ENCODE measurements at regions not wholly inside any gene's neighbourhood (a gene's known extent, or its start where the extent isn't known, plus 50 kb on each side); places are given as distances from the start of the nearest gene placed in this dataset.

DNA sequence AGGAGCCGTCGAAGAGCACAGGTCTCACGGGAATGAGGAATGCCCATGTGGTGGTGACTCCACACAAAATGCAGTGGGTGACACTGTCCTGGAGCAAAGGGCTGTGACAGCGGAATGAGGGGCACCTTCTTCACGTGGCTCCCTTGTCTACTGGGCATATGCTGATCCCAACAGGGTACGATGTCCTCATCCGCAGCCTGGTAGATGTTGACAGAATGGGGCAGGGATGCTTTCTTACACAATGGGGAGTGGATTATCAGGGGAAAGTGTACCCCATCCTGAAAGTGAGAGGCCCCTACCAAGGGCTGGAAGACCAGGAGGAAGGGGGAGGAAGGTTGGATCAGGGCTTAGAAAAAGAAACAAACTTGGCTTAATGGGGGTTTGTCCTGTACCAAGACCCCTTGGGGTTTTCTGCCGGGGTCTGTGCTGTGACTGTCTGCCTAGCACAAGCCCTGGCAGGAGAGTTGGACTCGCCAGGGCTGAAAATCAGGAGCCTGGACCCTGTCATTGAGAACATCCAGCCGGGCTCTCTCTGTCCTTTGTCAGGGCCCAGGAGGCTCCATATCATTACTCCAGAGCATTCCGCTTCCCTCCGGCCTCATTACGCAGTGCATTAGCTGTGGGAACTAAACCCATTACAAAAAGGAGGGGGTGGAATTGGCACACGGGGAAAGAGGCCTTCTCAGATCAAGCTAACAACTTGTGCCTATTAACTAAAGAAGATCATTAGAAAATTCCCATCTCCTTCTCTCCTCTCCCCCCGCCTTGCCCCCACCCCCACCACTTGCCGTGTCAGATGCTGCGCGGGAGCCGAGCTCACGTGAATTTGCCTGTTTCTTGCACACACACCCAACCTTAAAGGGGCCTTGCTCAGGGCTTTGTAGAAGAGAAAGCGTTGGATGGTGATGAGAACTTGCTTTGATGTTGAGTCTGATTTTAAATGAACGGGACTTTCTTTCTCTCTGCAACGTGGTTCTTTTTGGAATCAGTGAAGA, 171.8 kb upstream of the PARP11 start (continued):
- TF ChIP-seq, protein P1, sequence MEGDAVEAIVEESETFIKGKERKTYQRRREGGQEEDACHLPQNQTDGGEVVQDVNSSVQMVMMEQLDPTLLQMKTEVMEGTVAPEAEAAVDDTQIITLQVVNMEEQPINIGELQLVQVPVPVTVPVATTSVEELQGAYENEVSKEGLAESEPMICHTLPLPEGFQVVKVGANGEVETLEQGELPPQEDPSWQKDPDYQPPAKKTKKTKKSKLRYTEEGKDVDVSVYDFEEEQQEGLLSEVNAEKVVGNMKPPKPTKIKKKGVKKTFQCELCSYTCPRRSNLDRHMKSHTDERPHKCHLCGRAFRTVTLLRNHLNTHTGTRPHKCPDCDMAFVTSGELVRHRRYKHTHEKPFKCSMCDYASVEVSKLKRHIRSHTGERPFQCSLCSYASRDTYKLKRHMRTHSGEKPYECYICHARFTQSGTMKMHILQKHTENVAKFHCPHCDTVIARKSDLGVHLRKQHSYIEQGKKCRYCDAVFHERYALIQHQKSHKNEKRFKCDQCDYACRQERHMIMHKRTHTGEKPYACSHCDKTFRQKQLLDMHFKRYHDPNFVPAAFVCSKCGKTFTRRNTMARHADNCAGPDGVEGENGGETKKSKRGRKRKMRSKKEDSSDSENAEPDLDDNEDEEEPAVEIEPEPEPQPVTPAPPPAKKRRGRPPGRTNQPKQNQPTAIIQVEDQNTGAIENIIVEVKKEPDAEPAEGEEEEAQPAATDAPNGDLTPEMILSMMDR (conservative IDR thresholded peaks at IDR 0.05; ENCODE audit: low read depth, low read length) = no peak

DNA sequence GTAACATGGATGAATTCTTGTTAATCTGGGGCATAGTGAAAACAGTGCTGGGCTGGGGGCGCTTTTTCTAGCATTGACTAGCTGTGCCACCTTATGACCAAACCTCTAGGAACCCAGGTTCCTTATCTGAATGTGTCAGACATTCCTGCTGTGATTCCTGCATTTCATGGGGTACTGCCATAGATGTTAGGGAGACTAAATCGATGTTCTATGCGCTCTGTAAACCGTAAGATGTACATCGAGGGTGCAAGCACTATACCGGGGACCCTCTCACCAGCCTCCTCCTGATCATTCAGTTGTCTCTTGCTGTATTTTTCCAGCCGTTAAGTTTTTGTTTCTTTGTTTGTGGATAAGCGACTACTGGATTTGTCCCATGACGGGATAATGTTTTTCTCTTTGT, 170.9 kb upstream of the PARP11 start:
- Histone ChIP-seq H3K23ac (ENCODE audit: low read depth, low read length) (no peak overlapping the region), H2AK5ac (ENCODE audit: low read depth, low read length) (no peak overlapping the region), H2BK5ac (ENCODE audit: low read depth, low read length, poor library complexity, severe bottlenecking) (no peak overlapping the region), H3K27ac (ENCODE audit: insufficient read depth, low read length) (no peak overlapping the region), H3K18ac (ENCODE audit: low read depth, low read length) (no peak overlapping the region), H3K9me3 (ENCODE audit: control insufficient read depth, insufficient read depth, low read length) (no peaks in the 10 kb centered on the region), H4K8ac (ENCODE audit: low read depth in 2 of 2, low read length in 2 of 2) (no peak overlapping the region), H3K56ac (ENCODE audit: extremely low read depth, insufficient read depth, low read length) (no peak overlapping the region), H4K91ac (ENCODE audit: insufficient read depth, low read depth, low read length) (no peak overlapping the region), H2BK120ac (ENCODE audit: low read depth, low read length) (no peak overlapping the region), H2BK15ac (ENCODE audit: low read depth, low read length) (no peak overlapping the region), H4K5ac (ENCODE audit: low read depth, low read length) (no peak overlapping the region), H2AK9ac (replicated peaks; ENCODE audit: low read depth, low read length, poor library complexity) (no peak overlapping the region), H3K4me1 (ENCODE audit: control insufficient read depth, insufficient read depth, low read length) (no peaks in the 10 kb centered on the region), H2BK20ac (ENCODE audit: low read depth, low read length) (no peak overlapping the region), H2AFZ (replicated peaks; ENCODE audit: low read length, poor library complexity) (no peak overlapping the region), H3K4ac (ENCODE audit: low read depth, low read length) (no peak overlapping the region), H3K4me3 (ENCODE audit: insufficient read depth, low read depth, low read length) (no peak overlapping the region), H3K9me1 (ENCODE audit: insufficient read depth, low read length) (no peaks in the 10 kb centered on the region), H4K20me1 (ENCODE audit: insufficient read depth, low read length) (no peaks in the 10 kb centered on the region), H3K4me2 (ENCODE audit: low read depth, low read length) (no peak overlapping the region), H3K9ac (ENCODE audit: low read depth, low read length) (no peak overlapping the region), H3K14ac (replicated peaks; ENCODE audit: low read depth, low read length) (no peak overlapping the region), H3K36me3 (ENCODE audit: control insufficient read depth, insufficient read depth, low read length) (no peaks in the 10 kb centered on the region), H3K79me1 (ENCODE audit: low read depth in 1 of 2, low read length in 2 of 2) (no peaks in the 10 kb centered on the region), H3K27me3 (ENCODE audit: control insufficient read depth, insufficient read depth, low read length) (peaks cover 18% of the 10 kb centered on the region)
- DNase-seq (no peak), ATAC-seq (ENCODE audit: low read depth) (no peak)
- dilution Hi-C loops (cut with HindIII; ENCODE audit: low sequenced_read_pairs, unreplicated experiment) = no loop called here
- intact Hi-C loops (cut with micrococcal nuclease) = no loop called here
- TF ChIP-seq SMC3 (IDR thresholded peaks at IDR 0.05; ENCODE audit: low read depth, low read length) = no peak
- CTCF ChIA-PET = no interaction called here
- no CpG with 5 or more reads among the region's 9 CpGs for WGBS, 2 experiments (ENCODE audit: extremely low coverage in 2 of 2, insufficient read length in 1 of 2)
- POLR2A ChIA-PET (ENCODE audit: unreplicated experiment) = no interaction called here
- in situ Hi-C loops (cut with MboI; ENCODE audit: low sequenced_read_pairs) = no loop called here
- no TSS peak for BruUV-seq (replicated peaks)

All from IMR-90 (cell line).